ENCODE measurements at regions not wholly inside any gene's neighbourhood (a gene's known extent, or its start where the extent isn't known, plus 50 kb on each side); places are given as distances from the start of the nearest gene placed in this dataset.

GRCh38 chr3:168162172-168162571, 66.4 kb upstream of the GOLIM4 start:
- TF ChIP-seq SMC3 (IDR thresholded peaks at IDR 0.05; ENCODE audit: low read depth, low read length) (no peak), CEBPB (IDR thresholded peaks at IDR 0.05; ENCODE audit: low read depth, low read length) (no peak), RFX5 (IDR thresholded peaks at IDR 0.05; ENCODE audit: low read depth, low read length) (no peak), MAFK (IDR thresholded peaks at IDR 0.05; ENCODE audit: low read depth, low read length) (no peak), ELK1 (IDR thresholded peaks at IDR 0.05; ENCODE audit: borderline replicate concordance, low read depth, low read length) (no peak), RAD21 (IDR thresholded peaks at IDR 0.05; ENCODE audit: low read length) (no peak), CHD1 (IDR thresholded peaks at IDR 0.05; ENCODE audit: low read depth, low read length) (no peak), FOS (IDR thresholded peaks at IDR 0.05; ENCODE audit: low read depth, low read length) (no peak), MAZ (IDR thresholded peaks at IDR 0.05; ENCODE audit: borderline replicate concordance, low read depth, low read length) (no peak), BHLHE40 (IDR thresholded peaks at IDR 0.05; ENCODE audit: low read depth, low read length) (no peak), RCOR1 (IDR thresholded peaks at IDR 0.05; ENCODE audit: insufficient replicate concordance, low read length) (no peak), MXI1 (IDR thresholded peaks at IDR 0.05; ENCODE audit: borderline replicate concordance, low read depth, low read length) (no peak), POLR2A (IDR thresholded peaks at IDR 0.05; ENCODE audit: low read depth, low read length) (no peak), USF2 (IDR thresholded peaks at IDR 0.05; ENCODE audit: low read depth, low read length) (no peak), NFE2L2 (IDR thresholded peaks at IDR 0.05; ENCODE audit: low read depth, low read length) (no peak), CTCF (conservative IDR thresholded peaks at IDR 0.05; ENCODE audit: low read depth, low read length) (no peak)
- Histone ChIP-seq H3K79me1 (ENCODE audit: low read depth in 1 of 2, low read length in 2 of 2) (no peaks in the 10 kb centered on the region), H3K36me3 (ENCODE audit: control insufficient read depth, insufficient read depth, low read length) (no peaks in the 10 kb centered on the region), H3K23ac (ENCODE audit: low read depth, low read length) (no peak overlapping the region), H3K9me1 (ENCODE audit: insufficient read depth, low read length) (no peaks in the 10 kb centered on the region), H4K91ac (ENCODE audit: insufficient read depth, low read depth, low read length) (no peak overlapping the region), H2BK120ac (ENCODE audit: low read depth, low read length) (no peak overlapping the region), H3K18ac (ENCODE audit: low read depth, low read length) (no peak overlapping the region), H2AK5ac (ENCODE audit: low read depth, low read length) (no peak overlapping the region), H3K4me1 (ENCODE audit: control insufficient read depth, insufficient read depth, low read length) (no peaks in the 10 kb centered on the region), H3K56ac (ENCODE audit: extremely low read depth, insufficient read depth, low read length) (no peak overlapping the region), H2BK20ac (ENCODE audit: low read depth, low read length) (no peak overlapping the region), H3K27ac (ENCODE audit: insufficient read depth, low read length) (no peak overlapping the region), H4K20me1 (ENCODE audit: insufficient read depth, low read length) (no peaks in the 10 kb centered on the region), H3K4me3 (ENCODE audit: insufficient read depth, low read depth, low read length) (no peak overlapping the region), H3K9me3 (ENCODE audit: control insufficient read depth, insufficient read depth, low read length) (no peaks in the 10 kb centered on the region), H2AK9ac (replicated peaks; ENCODE audit: low read depth, low read length, poor library complexity) (no peak overlapping the region), H3K27me3 (ENCODE audit: control insufficient read depth, insufficient read depth, low read length) (no peaks in the 10 kb centered on the region), H3K4me2 (ENCODE audit: low read depth, low read length) (no peak overlapping the region), H3K9ac (ENCODE audit: low read depth, low read length) (no peak overlapping the region), H3K14ac (replicated peaks; ENCODE audit: low read depth, low read length) (no peak overlapping the region), H2AFZ (replicated peaks; ENCODE audit: low read length, poor library complexity) (no peak overlapping the region), H4K5ac (ENCODE audit: low read depth, low read length) (no peak overlapping the region), H3K4ac (ENCODE audit: low read depth, low read length) (no peak overlapping the region), H2BK5ac (ENCODE audit: low read depth, low read length, poor library complexity, severe bottlenecking) (no peak overlapping the region), H2BK15ac (ENCODE audit: low read depth, low read length) (no peak overlapping the region), H4K8ac (ENCODE audit: low read depth in 2 of 2, low read length in 2 of 2) (no peak overlapping the region)
- no CpG with 5 or more reads among the region's 1 CpG for WGBS, 2 experiments (ENCODE audit: extremely low coverage in 2 of 2, insufficient read length in 1 of 2)
- no peak for ATAC-seq (ENCODE audit: low read depth)
- ChIA-PET CTCF (no interaction called here), POLR2A (ENCODE audit: unreplicated experiment) (no interaction called here)
- peak; percentile 11 for DNase-seq
- in situ Hi-C loops (cut with MboI; ENCODE audit: low sequenced_read_pairs) (loop anchor here (5.0 to 25.0 kb wide), 2 partner anchors 115 to 225 kb away; no protein-coding TSS in a partner anchor), intact Hi-C loops (cut with micrococcal nuclease) (no loop called here), dilution Hi-C loops (cut with HindIII; ENCODE audit: low sequenced_read_pairs, unreplicated experiment) (loop anchor here (25.0 kb wide), 1 partner anchor 125 kb away; no protein-coding TSS in a partner anchor)
- no TSS peak for BruUV-seq (replicated peaks)
